ENCODE measurements at regions not wholly inside any gene's neighbourhood (a gene's known extent, or its start where the extent isn't known, plus 50 kb on each side); places are given as distances from the start of the nearest gene placed in this dataset.

GRCh38 chr12:71239731-71240130, 81.9 kb upstream of the TSPAN8 start:
- no peak overlapping the region for H3K4me3 ChIP-seq
- intact Hi-C loops (cut with DNase I): no loop called here
- TF ChIP-seq CTCF (IDR thresholded peaks at IDR 0.05): no peak
- no peak for TF ChIP-seq EP300 (IDR thresholded peaks at IDR 0.05)
- TF ChIP-seq POLR2A (IDR thresholded peaks at IDR 0.05; ENCODE audit: low read depth): no peak
- no peak for TF ChIP-seq POLR2AphosphoS5 (IDR thresholded peaks at IDR 0.05)
- DNase-seq (ENCODE audit: extremely low spot score): no peak
- no peaks in the 10 kb centered on the region for H3K4me1 ChIP-seq
- no peak overlapping the region for H3K27ac ChIP-seq (replicated peaks in 1 of 4)
- H3K36me3 ChIP-seq: no peaks in the 10 kb centered on the region
- H3K27me3 ChIP-seq: no peaks in the 10 kb centered on the region
- no peaks in the 10 kb centered on the region for H3K9me3 ChIP-seq

- Histone ChIP-seq H3K27me3 (no peaks in the 10 kb centered on the region), H3K36me3 (no peaks in the 10 kb centered on the region), H3K4me1 (no peaks in the 10 kb centered on the region), H3K27ac (replicated peaks in 1 of 4) (no peak overlapping the region), H3K4me3 (no peak overlapping the region), H3K9me3 (no peaks in the 10 kb centered on the region)
- intact Hi-C loops (cut with DNase I): no loop called here
- TF ChIP-seq EP300 (IDR thresholded peaks at IDR 0.05): no peak
- WGBS: 97% methylated on average over 4 of the region's 4 CpGs
- no peak for DNase-seq (ENCODE audit: extremely low spot score)
These were observed 79.3 kb upstream of the TSPAN8 start for GRCh38 chr12:71237128-71237527.

GRCh38 chr12:71236133-71236660, 78.4 kb upstream of the TSPAN8 start:
- WGBS: 57% methylated on average over 3 of the region's 3 CpGs
- Histone ChIP-seq H3K27ac (replicated peaks in 1 of 4) (no peak overlapping the region), H3K4me3 (no peak overlapping the region), H3K36me3 (no peaks in the 10 kb centered on the region), H3K4me1 (no peaks in the 10 kb centered on the region), H3K27me3 (no peaks in the 10 kb centered on the region), H3K9me3 (no peaks in the 10 kb centered on the region)
- intact Hi-C loops (cut with DNase I): no loop called here
- DNase-seq (ENCODE audit: extremely low spot score): no peak
- TF ChIP-seq POLR2AphosphoS5 (IDR thresholded peaks at IDR 0.05) (no peak), CTCF (IDR thresholded peaks at IDR 0.05) (no peak), POLR2A (IDR thresholded peaks at IDR 0.05; ENCODE audit: low read depth) (no peak), EP300 (IDR thresholded peaks at IDR 0.05) (no peak)

DNA sequence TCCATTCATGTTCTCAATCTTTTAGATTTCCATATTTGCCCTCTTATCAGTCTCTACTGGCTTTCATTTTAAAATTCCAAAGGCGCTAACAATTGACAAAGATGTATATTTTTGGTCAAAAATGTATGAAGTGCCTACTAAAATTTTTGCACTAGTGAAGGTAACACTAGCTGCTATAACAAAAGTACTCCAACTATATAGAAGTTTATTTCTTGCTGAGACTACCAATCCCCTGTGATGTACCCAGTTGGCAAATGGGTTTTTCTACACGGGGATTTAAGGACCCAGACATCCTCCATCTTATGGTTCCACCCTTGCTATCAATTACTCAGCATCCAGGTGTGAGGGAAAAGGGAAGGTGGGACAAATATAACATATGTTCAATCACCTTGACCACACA, 75.3 kb upstream of the TSPAN8 start:
- Histone ChIP-seq H3K4me3 (no peak overlapping the region), H3K36me3 (no peaks in the 10 kb centered on the region), H3K27me3 (no peaks in the 10 kb centered on the region), H3K27ac (replicated peaks in 1 of 4) (no peak overlapping the region), H3K9me3 (no peaks in the 10 kb centered on the region), H3K4me1 (no peaks in the 10 kb centered on the region)
- intact Hi-C loops (cut with DNase I): no loop called here
- WGBS: 76% methylated on average over 2 of the region's 2 CpGs
- TF ChIP-seq EP300 (IDR thresholded peaks at IDR 0.05): no peak
- TF ChIP-seq POLR2AphosphoS5 (IDR thresholded peaks at IDR 0.05): no peak
- no peak for TF ChIP-seq POLR2A (IDR thresholded peaks at IDR 0.05; ENCODE audit: low read depth)
- TF ChIP-seq CTCF (IDR thresholded peaks at IDR 0.05): no peak
- DNase-seq (ENCODE audit: extremely low spot score): no peak

- no peaks in the 10 kb centered on the region for H3K4me1 ChIP-seq
- no peaks in the 10 kb centered on the region for H3K27me3 ChIP-seq
- intact Hi-C loops (cut with DNase I): no loop called here
- H3K9me3 ChIP-seq: no peaks in the 10 kb centered on the region
- H3K4me3 ChIP-seq: no peak overlapping the region
- TF ChIP-seq EP300 (IDR thresholded peaks at IDR 0.05): no peak
- no peak for TF ChIP-seq POLR2AphosphoS5 (IDR thresholded peaks at IDR 0.05)
- no peak for TF ChIP-seq CTCF (IDR thresholded peaks at IDR 0.05)
- TF ChIP-seq POLR2A (IDR thresholded peaks at IDR 0.05; ENCODE audit: low read depth): no peak
- no peaks in the 10 kb centered on the region for H3K36me3 ChIP-seq
- H3K27ac ChIP-seq (replicated peaks in 1 of 4): no peak overlapping the region
- no peak for DNase-seq (ENCODE audit: extremely low spot score)
These were observed 72.7 kb upstream of the TSPAN8 start for GRCh38 chr12:71230542-71230941.
